Activated naive CD4-positive, alpha-beta T cell treated with anti-CD3 and anti-CD28 coated beads, Interleukin-2, amount 10 ng/mL, durations not matched to agents 7 days and 5 days (primary cell): ENCODE measurements at regions not wholly inside any gene's neighbourhood (a gene's known extent, or its start where the extent isn't known, plus 50 kb on each side); places are given as distances from the start of the nearest gene placed in this dataset.

Source experiments
- CTCF ChIA-PET: fragments of 350-600 bp; sonication (Branson Sonifier 250); formaldehyde crosslinking; loops from one replicate; lab custom pipeline; 2021; ENCODE audit warnings: antibody characterized with exemption; lab: Charles Lee
- DNase-seq: peaks from one replicate; pipeline ENCODE4 v3.0.0-alpha.2; 2020
- H3K27ac Mint-ChIP-seq: one replicate; pipeline ENCODE4 v1.8.0; 2021; ENCODE audit warnings: mild to moderate bottlenecking, moderate library complexity, mixed read lengths
- H3K27me3 Mint-ChIP-seq: one replicate; pipeline ENCODE4 v1.8.0; 2021; ENCODE audit warnings: mild to moderate bottlenecking, mixed read lengths
- H3K36me3 Mint-ChIP-seq: one replicate; pipeline ENCODE4 v1.8.0; 2021; ENCODE audit warnings: mixed read lengths
- H3K4me1 Mint-ChIP-seq: one replicate; pipeline ENCODE4 v1.8.0; 2021; ENCODE audit warnings: mixed read lengths
- H3K4me3 Mint-ChIP-seq: one replicate; pipeline ENCODE4 v1.8.0; 2021; ENCODE audit warnings: mild to moderate bottlenecking, moderate library complexity, mixed read lengths
- H3K9me3 Mint-ChIP-seq: one replicate; pipeline ENCODE4 v1.8.0; 2021; ENCODE audit warnings: mixed read lengths

DNA sequence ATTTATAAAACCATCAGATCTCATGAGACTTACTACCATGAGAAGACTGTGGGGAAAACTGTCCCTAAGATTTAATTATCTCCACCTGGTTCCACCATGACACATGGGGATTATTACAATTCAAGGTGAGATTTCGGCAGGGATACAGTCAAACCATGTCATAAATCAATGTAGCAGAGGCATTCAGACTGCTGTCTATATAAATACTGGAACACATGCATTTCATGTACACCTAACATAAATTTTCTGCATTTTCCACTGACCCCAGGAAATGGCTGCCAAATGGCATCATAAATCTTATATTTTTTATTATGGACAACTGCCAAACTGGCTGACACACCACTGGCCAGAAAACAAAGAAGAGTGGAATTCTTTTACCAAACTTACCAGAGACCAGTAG is 755.1 kb upstream of the EPHA6 start:
- Mint-ChIP-seq H3K9me3 (peaks cover 4% of the 10 kb centered on the region), H3K27me3 (no peaks in the 10 kb centered on the region), H3K27ac (no peak overlapping the region), H3K36me3 (no peaks in the 10 kb centered on the region), H3K4me3 (no peak overlapping the region), H3K4me1 (no peaks in the 10 kb centered on the region)
- no peak for DNase-seq
- CTCF ChIA-PET, result no interaction called here

DNA sequence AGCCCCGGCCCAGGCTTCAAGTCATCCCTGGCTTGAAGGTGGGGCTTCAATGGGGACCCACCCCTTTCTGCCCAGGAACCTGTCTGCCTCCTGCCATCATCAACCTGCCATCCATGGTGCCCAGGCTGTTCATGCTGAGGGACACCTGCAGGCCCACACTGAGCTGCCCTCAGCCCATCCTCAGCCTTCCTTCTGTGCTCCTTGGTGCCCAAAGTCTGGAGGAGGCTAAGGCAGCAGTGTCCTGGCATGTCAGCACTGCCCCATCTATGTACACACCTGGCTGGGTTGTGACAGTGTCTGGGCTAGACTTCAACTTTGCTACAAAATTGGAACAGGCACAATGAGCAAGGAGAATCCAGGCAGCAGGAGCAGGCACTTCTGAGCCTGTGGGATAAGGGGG is 745.3 kb upstream of the EPHA6 start:
- H3K4me3 Mint-ChIP-seq, result no peak overlapping the region
- H3K27me3 Mint-ChIP-seq, result no peaks in the 10 kb centered on the region
- H3K9me3 Mint-ChIP-seq, result peaks cover 4% of the 10 kb centered on the region
- no peaks in the 10 kb centered on the region for H3K4me1 Mint-ChIP-seq
- CTCF ChIA-PET, result no interaction called here
- H3K27ac Mint-ChIP-seq, result no peak overlapping the region
- H3K36me3 Mint-ChIP-seq, result no peaks in the 10 kb centered on the region
- DNase-seq, result no peak

DNA sequence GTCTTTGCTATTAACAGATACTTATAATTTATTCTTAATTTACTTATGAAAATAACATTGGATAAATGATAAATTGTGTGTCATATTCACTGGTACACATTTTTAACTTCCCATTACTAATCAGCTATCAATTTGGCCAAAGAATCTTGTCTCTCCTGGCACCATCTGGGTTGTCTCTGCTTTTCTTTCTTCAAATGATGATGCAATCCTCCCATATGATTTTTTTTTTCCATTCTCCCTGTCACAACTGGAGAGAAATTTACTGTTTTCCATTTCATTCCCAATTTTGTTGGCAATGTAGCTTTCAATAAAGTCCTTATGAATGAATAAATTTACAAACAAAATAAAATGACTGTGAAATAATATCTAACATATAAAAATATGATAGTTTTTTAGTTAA is 743.7 kb upstream of the EPHA6 start:
- Mint-ChIP-seq H3K27me3 (no peaks in the 10 kb centered on the region), H3K9me3 (peaks cover 4% of the 10 kb centered on the region), H3K4me1 (no peaks in the 10 kb centered on the region), H3K4me3 (no peak overlapping the region), H3K27ac (no peak overlapping the region), H3K36me3 (no peaks in the 10 kb centered on the region)
- no peak for DNase-seq
- CTCF ChIA-PET, result no interaction called here

DNA sequence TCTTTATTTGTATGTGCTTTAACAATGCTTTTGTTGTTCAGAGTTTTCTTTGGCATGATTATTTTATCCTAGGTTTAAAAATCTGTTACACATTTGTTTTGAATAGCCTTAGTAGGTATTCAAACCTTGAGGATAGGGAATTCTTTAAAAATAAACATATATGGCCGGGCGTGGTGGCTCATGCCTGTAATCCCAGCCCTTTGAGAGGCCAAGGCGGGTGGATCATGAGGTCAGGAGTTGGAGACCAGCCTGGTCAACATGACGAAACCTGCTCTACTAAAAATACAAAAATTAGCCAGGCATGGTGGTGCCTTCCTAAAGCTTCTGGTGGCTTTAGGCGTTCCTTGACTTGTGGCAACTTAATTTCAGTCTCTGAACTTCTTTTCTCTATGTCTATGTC is 743.3 kb upstream of the EPHA6 start:
- H3K27me3 Mint-ChIP-seq, result no peaks in the 10 kb centered on the region

DNA sequence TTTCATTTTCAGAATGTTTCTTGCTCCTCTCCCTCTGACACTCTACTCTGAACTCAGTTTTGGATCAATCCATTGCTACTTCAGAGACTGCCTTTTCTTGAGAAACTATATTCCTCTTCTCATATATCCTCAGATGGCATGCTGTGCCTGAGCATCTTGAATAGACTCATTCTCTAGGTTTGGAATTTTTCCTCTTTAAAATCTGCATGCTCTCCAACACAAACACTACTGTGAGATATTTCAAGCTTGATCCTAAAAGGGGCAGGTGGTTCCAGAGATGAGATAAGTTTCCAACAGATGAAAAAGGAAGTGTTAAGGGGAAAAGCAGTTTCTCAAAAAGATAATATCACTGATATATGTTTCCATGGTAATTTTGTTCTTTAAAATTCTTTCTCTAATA is 742.2 kb upstream of the EPHA6 start:
- no peaks in the 10 kb centered on the region for H3K36me3 Mint-ChIP-seq
- H3K4me3 Mint-ChIP-seq, result no peak overlapping the region
- CTCF ChIA-PET, result no interaction called here
- H3K9me3 Mint-ChIP-seq, result peaks cover 4% of the 10 kb centered on the region
- no peak for DNase-seq
- no peaks in the 10 kb centered on the region for H3K4me1 Mint-ChIP-seq
- no peak overlapping the region for H3K27ac Mint-ChIP-seq
- H3K27me3 Mint-ChIP-seq, result no peaks in the 10 kb centered on the region

More for the DNA sequence above, 743.3 kb upstream of the EPHA6 start:
- no peak for DNase-seq
- Mint-ChIP-seq H3K4me1 (no peaks in the 10 kb centered on the region), H3K4me3 (no peak overlapping the region), H3K9me3 (peaks cover 4% of the 10 kb centered on the region), H3K36me3 (no peaks in the 10 kb centered on the region), H3K27ac (no peak overlapping the region)
- CTCF ChIA-PET, result no interaction called here

DNA sequence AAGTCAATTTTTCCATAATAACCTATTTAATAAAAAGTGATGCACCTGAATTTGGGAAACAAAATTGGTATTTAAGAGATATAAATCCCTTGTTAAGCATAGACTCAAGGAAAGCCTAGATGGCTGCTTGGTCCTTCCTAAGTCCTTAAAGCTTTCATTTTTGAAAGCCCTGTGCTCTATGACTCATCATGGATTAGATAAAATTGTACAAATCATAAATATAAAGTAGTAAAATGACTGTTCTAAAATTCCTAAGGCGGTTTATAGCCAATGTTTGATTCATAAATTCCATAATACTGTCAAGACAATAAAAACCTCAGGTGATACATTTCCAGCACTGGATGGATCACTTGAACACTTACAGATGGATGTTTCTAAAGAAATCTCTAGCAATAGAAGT is 730.8 kb upstream of the EPHA6 start:
- no peak for DNase-seq
- H3K4me1 Mint-ChIP-seq, result no peaks in the 10 kb centered on the region
- no peak overlapping the region for H3K27ac Mint-ChIP-seq
- no peaks in the 10 kb centered on the region for H3K36me3 Mint-ChIP-seq
- CTCF ChIA-PET, result no interaction called here
- H3K9me3 Mint-ChIP-seq, result peaks cover 6% of the 10 kb centered on the region
- no peaks in the 10 kb centered on the region for H3K27me3 Mint-ChIP-seq
- no peak overlapping the region for H3K4me3 Mint-ChIP-seq

DNA sequence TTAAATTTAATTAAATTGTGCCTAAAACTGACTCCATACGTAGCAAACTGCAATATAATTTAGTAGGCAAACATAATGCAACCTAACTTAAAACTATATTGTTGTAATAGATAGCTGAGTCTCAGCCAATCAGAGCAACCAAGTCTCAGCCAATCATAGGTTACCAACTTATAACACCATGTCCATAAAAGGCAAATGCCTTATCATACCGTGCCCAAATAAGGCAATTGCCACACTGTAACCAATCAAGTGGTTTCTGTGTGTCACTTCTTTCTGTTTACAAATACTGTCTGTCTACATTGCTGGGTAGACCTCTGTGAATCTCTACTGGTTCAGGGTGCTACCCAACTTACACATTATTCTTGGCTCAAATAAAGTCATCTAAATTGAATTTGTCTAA is 728.4 kb upstream of the EPHA6 start:
- Mint-ChIP-seq H3K27ac (no peak overlapping the region), H3K4me1 (no peaks in the 10 kb centered on the region), H3K27me3 (no peaks in the 10 kb centered on the region), H3K36me3 (no peaks in the 10 kb centered on the region), H3K9me3 (peaks cover 6% of the 10 kb centered on the region), H3K4me3 (no peak overlapping the region)
- CTCF ChIA-PET, result no interaction called here
- no peak for DNase-seq

DNA sequence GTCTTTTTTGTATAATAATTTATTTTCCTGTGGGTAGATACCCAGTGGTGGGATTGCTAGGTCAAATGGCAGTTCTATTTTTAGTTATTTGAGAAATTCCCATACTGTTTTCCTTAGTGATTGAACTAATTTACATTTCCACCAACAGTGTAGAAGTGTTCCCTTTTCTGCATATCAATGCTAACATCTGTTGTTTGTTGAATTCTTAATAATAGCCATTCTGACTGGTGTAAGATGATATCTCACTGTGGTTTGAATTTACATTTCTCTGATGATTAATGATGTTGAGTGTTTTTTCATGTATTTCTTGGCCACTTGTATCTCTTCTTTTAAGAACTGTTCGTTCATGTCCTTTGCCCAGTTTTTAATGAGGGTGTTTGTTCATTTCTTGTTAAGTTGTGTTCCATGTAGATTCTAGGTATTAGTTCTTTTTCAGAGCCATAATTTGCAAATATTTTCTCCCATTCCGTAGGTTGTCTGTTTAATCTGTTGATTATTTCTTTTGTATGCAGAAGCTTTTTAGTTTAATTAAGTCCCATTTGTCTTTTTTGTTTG is 713.3 kb upstream of the EPHA6 start:
- CTCF ChIA-PET, result no interaction called here
- no peak for DNase-seq
- Mint-ChIP-seq H3K4me1 (no peaks in the 10 kb centered on the region), H3K36me3 (no peaks in the 10 kb centered on the region), H3K27me3 (no peaks in the 10 kb centered on the region), H3K9me3 (no peaks in the 10 kb centered on the region), H3K4me3 (no peak overlapping the region), H3K27ac (no peak overlapping the region)

DNA sequence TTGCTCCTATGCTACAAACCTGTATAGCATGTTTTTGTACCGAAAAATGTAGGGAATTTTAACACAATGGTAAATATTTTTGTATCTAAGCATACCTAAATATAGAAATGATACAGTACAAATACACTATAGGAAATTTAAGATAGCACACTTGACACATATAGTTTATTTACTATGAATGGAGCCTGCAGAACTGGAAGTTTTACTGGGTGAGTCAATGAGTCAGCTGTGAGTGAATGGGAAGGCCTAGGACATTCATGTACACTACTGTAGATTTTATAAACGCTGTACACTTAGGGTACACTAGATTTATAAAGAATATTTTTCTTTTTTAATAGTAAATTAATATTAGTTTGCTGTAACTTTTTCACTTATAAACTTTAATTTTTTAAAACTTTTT is 707.7 kb upstream of the EPHA6 start:
- H3K27me3 Mint-ChIP-seq, result no peaks in the 10 kb centered on the region
- H3K9me3 Mint-ChIP-seq, result no peaks in the 10 kb centered on the region
- no peaks in the 10 kb centered on the region for H3K4me1 Mint-ChIP-seq
- no peaks in the 10 kb centered on the region for H3K36me3 Mint-ChIP-seq
- CTCF ChIA-PET, result no interaction called here
- no peak overlapping the region for H3K4me3 Mint-ChIP-seq
- no peak for DNase-seq
- no peak overlapping the region for H3K27ac Mint-ChIP-seq
